IPS DF 4.7 (cell line): ENCODE measurements at regions not wholly inside any gene's neighbourhood (a gene's known extent, or its start where the extent isn't known, plus 50 kb on each side); places are given as distances from the start of the nearest gene placed in this dataset.
"Not testable (repeated sequence)": the region's sequence is repeated elsewhere in the genome, so short reads cannot be mapped to it uniquely, and the experiment has no call there.

ENCODE experiments used
- DNase-seq: peaks from one replicate; pipeline ENCODE4 v3.0.0-alpha.2; 2013; ENCODE audit warnings: low spot score; ENCODE audit errors: extremely low read depth

DNA sequence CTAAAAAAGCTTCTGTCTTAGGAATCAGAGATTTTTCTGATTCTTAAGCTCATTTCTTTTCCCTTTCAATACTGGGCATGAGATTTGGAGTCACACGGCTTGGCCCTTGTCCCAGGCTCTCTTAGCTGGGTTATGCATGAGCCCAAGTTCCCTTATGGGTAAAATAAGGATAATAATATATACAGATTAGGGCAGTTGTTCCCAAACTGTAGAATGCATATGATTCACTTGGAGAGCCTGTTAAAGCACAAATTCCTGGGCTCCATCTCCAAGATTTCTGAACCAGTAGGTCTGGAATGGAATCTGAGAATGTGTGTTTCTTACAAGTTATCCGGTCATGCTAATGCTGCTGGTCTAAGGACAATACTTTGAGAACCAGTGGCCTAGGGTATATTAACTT, 154.0 kb downstream of the REEP3 start:
- no peak for DNase-seq

GRCh38 chr10:63677001-63677400, 155.8 kb downstream of the REEP3 start:
- DNase-seq: no peak

- not testable (repeated sequence) for DNase-seq
Observed at GRCh38 chr10:63680545-63680944, 159.3 kb downstream of the REEP3 start.

GRCh38 chr10:63681993-63682697, 160.9 kb downstream of the REEP3 start:
- no peak for DNase-seq

GRCh38 chr10:63682698-63683052, 161.5 kb downstream of the REEP3 start:
- DNase-seq: not testable (repeated sequence)

DNA sequence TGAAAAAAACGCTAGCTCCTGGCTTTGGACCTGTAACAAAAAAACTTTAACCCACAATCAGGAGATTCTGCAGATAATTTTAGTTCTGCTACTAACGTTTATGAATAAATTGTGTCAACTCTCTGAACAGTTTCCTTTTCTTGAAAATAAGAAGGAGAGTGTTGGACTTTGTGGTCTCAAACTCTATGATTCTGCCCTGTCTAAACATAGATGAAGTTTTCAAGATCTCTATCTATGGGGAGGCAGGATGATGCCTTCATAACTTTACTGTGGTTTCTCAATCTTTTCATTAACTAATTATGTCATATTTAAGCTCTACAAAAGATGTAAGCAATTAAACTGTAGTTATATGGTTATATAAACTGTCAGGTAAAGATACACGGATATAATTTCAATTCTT, 162.0 kb downstream of the REEP3 start:
- no peak for DNase-seq

DNA sequence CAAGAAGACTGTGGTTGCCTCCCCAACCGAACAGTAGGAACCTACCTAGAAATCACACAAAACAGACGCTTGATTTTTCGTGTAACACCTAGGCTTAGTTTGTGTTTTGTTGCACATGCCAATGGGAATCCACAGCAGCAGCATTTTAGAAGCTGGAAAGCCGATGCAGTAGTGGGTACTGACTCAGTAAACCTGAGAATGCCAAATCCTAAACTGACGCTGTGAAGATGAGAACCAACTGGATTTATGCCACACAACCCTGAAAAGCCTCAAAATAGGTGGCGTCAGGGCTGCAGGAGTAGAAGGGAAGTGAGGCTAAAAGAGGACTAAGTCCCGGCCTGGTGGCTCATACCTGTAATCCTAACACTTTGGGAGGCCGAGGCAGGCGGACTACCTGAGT, 162.5 kb downstream of the REEP3 start:
- no peak for DNase-seq

DNA sequence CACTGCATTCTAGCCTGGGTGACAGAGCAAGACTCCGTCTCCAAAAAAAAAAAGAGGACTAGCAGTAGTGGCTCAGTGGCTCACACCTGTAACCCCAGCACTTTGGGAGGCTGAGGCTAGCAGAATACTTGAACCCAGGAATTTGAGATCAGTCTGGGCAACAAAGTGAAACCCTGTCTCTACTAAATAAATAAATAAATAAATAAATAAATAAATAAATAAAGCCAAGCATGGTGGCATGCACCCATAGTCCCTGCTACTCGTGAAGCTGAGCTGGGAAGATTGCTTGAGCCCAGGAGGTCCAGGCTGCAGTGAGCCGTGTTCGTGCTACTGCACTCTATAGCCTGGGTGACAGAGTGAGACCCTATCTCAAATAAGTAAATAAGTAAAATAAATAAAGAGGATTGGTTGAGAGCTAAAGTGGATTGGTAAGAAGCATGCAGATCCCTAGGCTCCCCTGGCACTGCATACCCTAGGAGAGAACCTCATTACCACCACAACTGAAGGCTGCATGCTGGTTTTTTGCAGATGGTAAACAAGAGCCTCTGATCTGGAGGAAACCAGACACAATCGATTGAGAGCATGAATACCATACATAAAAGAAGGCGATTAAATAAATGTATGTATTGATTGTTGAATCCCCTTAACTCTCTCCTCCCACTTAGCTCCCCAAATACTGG, 163.2 kb downstream of the REEP3 start:
- no peak for DNase-seq

GRCh38 chr10:63689768-63690167, 168.6 kb downstream of the REEP3 start:
- no peak for DNase-seq

GRCh38 chr10:63692220-63692896, 171.2 kb downstream of the REEP3 start:
- DNase-seq: no peak

DNA sequence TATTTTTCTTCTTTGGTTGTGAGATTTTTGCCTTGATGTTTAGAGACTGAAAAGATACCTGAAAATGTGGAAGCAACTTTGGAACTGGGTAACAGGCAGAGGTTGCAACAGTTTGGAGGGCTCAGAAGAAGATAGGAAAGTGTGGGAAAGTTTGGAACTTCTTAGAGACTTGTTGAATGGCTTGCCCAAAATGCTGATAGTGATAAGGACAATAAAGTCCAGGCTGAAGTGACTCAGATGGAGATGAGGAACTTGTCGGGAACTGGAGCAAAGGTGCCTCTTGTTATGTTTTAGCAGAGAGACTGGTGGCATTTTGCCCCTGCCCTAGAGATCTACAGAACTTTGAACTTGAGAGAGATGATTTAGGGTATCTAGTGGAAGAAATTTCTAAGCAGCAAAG, 171.8 kb downstream of the REEP3 start:
- DNase-seq: not testable (repeated sequence)

DNA sequence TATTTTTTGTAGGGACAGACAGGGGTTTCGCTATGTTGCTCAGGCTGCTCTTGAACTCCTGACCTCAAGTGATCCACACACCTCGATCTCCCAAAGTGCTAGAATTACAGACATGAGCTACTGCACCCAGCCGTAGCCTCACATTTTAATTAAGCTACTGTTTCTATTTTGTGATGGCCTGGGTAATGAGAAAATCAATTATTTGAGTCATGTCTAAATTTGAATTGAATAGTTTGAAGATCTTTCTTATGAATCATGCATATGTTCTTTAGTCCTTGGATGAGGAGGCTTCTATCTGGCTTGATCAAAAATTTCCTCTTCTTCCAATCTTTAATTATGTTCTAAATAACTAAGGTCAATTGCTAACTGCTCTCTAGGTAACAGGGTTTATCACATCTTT, 175.0 kb downstream of the REEP3 start:
- DNase-seq: no peak

GRCh38 chr10:63697956-63698786, 177.0 kb downstream of the REEP3 start:
- DNase-seq: no peak

GRCh38 chr10:63698787-63699150, 177.6 kb downstream of the REEP3 start:
- DNase-seq: no peak

DNA sequence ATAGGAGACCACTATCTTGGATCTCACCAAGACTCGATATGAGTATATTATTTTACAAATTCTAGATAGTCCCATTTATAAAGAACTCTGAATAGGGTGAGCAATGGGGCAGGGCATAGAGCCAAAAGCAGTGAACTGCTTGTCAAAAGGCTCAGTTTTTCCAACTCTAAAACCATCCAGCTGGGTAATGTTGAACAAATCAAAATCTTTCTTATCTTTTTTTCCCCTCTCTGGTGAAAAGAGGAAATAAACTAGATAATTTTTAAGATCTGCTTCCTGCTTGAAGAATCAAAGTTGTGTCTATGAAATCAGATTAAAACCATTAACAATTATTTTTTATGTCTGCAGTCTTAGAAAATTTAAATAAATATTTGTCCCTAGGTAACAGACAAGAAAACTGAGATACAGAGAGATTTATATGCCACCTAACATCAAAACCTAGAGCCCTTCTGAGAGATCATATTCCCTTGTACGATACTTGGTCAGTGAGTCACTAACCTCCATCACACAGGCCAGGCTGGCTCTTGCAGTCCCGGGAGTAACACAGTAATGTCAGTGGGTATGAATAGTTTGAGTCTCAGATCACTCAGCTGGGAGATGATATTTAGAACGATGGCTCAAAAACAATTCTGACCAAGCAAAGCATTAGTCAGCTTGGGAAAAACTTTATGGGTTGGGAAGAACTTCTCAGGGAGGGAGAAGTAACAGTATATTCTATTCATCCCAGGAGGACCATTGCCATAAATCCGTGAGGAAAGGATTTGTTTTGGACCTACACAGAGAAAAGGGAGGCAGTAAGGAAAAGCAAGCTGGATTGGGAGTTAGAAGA, 178.8 kb downstream of the REEP3 start:
- DNase-seq: no peak

GRCh38 chr10:63700631-63701156, 179.5 kb downstream of the REEP3 start:
- DNase-seq: no peak

DNA sequence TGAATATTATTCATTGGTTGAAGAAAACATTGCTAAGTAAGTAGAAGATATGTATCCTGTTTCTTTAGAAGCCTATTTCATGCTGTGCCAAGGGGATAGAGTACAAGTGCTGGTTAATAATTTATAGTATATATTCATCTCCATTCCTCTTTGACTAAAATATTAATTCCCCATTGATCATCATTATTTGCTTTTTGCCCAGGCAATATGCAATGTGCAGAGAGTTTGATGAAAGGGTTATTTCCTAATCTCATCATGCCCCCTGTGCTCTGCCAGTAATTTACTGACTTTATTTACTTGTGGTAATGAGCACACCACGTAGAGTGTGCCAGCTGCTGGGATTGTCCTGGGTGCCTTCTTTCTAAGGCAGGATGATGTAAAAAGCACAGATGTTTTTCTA, 180.9 kb downstream of the REEP3 start:
- DNase-seq: no peak

GRCh38 chr10:63703113-63703670, 182.0 kb downstream of the REEP3 start:
- DNase-seq: no peak

- DNase-seq: no peak
Observed at GRCh38 chr10:63703740-63704345, 182.6 kb downstream of the REEP3 start.
